ENCODE measurements at regions not wholly inside any gene's neighbourhood (a gene's known extent, or its start where the extent isn't known, plus 50 kb on each side); places are given as distances from the start of the nearest gene placed in this dataset.

GRCh38 chr15:88982946-88983342 is 69.8 kb upstream of the MFGE8 start:
- TF ChIP-seq CTCF (IDR thresholded peaks at IDR 0.05) (no peak), TCF7L2 (IDR thresholded peaks at IDR 0.05; ENCODE audit: low read depth, low read length) (no peak)

Measured in Panc1 (cell line).